ENCODE measurements at regions not wholly inside any gene's neighbourhood (a gene's known extent, or its start where the extent isn't known, plus 50 kb on each side); places are given as distances from the start of the nearest gene placed in this dataset.
"Not testable (repeated sequence)": the region's sequence is repeated elsewhere in the genome, so short reads cannot be mapped to it uniquely, and the experiment has no call there.

- DNase-seq, result no peak
These were observed 131.8 kb downstream of the TES start for GRCh38 chr7:116342125-116342524.

GRCh38 chr7:116347151-116347832 is 137.0 kb downstream of the TES start:
- no peak for DNase-seq

GRCh38 chr7:116348346-116348745 is 138.0 kb downstream of the TES start:
- DNase-seq, result no peak

- DNase-seq, result no peak
These were observed 141.6 kb downstream of the TES start for GRCh38 chr7:116351966-116352365.

- DNase-seq, result no peak
These were observed 143.3 kb downstream of the TES start for GRCh38 chr7:116353647-116354046.

- DNase-seq, result no peak
These were observed 143.8 kb downstream of the TES start for GRCh38 chr7:116354171-116354545.

GRCh38 chr7:116354546-116355423 is 144.4 kb downstream of the TES start:
- DNase-seq, result peak in 1 of 2 experiments; percentile 15

GRCh38 chr7:116355424-116355765 is 144.1 kb upstream of the CAV2 start:
- no peak for DNase-seq

GRCh38 chr7:116356333-116356965 is 143.1 kb upstream of the CAV2 start:
- DNase-seq, result no peak

- DNase-seq, result no peak
These were observed 142.6 kb upstream of the CAV2 start for GRCh38 chr7:116356979-116357378.

GRCh38 chr7:116357781-116358670 is 141.5 kb upstream of the CAV2 start:
- no peak for DNase-seq

- DNase-seq, result no peak
These were observed 137.8 kb upstream of the CAV2 start for GRCh38 chr7:116361767-116362166.

GRCh38 chr7:116363637-116364432 is 135.7 kb upstream of the CAV2 start:
- no peak for DNase-seq

- DNase-seq, result no peak
These were observed 135.1 kb upstream of the CAV2 start for GRCh38 chr7:116364469-116364868.

- no peak for DNase-seq
These were observed 133.7 kb upstream of the CAV2 start for GRCh38 chr7:116365797-116366196.

GRCh38 chr7:116367171-116367813 is 132.2 kb upstream of the CAV2 start:
- DNase-seq, result no peak

GRCh38 chr7:116368965-116369364 is 130.6 kb upstream of the CAV2 start:
- no peak for DNase-seq

- not testable (repeated sequence) for DNase-seq
These were observed 128.0 kb upstream of the CAV2 start for GRCh38 chr7:116371536-116371935.

GRCh38 chr7:116373229-116373628 is 126.3 kb upstream of the CAV2 start:
- not testable (repeated sequence) for DNase-seq

GRCh38 chr7:116377721-116378120 is 121.8 kb upstream of the CAV2 start:
- no peak for DNase-seq

GRCh38 chr7:116380025-116380424 is 119.5 kb upstream of the CAV2 start:
- no peak for DNase-seq

All from NCI-H187 (cell line).